HG02588 (cell line): ENCODE measurements at regions not wholly inside any gene's neighbourhood (a gene's known extent, or its start where the extent isn't known, plus 50 kb on each side); places are given as distances from the start of the nearest gene placed in this dataset.
"Not testable (repeated sequence)": the region's sequence is repeated elsewhere in the genome, so short reads cannot be mapped to it uniquely, and the experiment has no call there.

Source experiments
- ATAC-seq: cut with Tn5 transposase; IDR thresholded peaks from one replicate; pipeline ENCODE4 v1.9.1; 2021; ENCODE audit warnings: mild to moderate bottlenecking, moderate library complexity; ENCODE audit not compliant: unreplicated experiment

GRCh38 chr12:67068761-67069450 lies 200.3 kb upstream of the CAND1 start:
- ATAC-seq = peak; percentile 61

GRCh38 chr12:67069451-67070306 lies 199.5 kb upstream of the CAND1 start:
- ATAC-seq = peak; percentile 60

DNA sequence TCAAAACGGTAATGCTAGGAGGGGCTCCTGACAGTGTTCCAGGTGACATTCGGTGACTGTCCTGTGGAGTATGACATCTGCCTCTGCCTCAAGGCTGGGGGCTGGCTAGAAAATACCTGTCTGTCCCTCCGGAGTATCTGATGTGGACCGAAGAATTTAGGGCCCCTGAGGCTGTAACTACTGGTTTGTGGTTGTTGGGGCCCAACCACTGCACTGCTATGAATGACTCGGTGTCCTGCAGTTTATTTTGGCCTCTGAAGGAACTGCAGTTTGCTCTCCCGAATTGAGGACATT lies 198.9 kb upstream of the CAND1 start:
- no peak for ATAC-seq

DNA sequence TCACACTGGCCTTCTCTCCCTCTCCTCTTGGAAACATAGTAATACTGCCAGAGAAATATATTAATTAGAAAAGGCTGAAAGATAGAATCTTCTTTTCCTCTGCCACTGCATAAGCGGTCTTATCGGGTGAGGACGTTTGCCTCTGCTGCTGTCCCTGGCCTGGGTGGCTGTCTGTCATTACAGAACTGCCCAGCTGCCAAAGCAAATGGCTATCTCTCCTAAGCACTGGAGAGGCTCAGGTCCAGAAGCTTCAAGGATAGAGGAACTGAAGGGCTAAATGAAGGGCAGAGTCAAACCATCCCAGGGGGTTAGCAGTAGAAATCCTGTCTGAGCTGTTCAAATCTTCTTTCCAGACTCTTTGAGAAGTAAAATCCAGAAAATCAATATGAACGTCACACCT lies 198.6 kb upstream of the CAND1 start:
- no peak for ATAC-seq

DNA sequence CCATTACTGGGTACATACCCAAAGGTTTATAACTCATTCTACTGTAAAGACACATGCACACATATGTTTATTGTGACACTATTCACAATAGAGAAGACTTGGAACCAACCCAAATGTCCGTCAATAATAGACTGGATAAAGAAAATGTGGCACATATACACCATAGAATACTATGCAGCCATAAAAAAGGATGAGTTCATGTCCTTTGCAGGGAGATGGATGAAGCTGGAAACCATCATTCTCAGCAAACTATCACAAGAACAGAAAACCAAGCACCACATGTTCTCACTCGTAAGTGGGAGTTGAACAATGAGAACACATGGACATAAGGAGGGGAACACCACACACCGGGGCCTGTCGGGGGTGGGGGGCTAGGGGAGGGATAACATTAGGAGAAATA lies 196.9 kb upstream of the CAND1 start:
- ATAC-seq = not testable (repeated sequence)

- no peak for ATAC-seq
These were observed 195.8 kb upstream of the CAND1 start for GRCh38 chr12:67073336-67073735.

GRCh38 chr12:67074072-67074471 lies 195.1 kb upstream of the CAND1 start:
- ATAC-seq = no peak

- no peak for ATAC-seq
These were observed 191.5 kb upstream of the CAND1 start for GRCh38 chr12:67077617-67078016.

DNA sequence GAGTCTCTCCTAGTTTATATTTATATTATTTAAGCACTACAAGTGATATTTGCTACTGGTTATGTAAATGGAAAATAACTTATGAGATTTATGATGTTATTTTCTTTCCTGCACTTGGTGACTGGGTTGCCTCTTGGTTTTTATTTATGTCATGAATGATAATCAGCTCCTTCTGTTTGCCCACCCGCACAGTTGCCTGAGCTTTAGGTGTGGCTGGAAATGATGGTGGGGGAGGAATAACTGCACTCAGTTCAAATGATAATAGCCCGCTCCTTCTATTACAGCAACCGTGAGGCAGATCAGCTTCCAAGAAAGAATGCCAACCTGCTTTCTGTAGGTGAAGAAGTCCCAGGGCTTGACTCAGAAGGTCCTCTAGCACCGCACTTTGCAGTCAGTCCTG lies 190.2 kb upstream of the CAND1 start:
- ATAC-seq = no peak

DNA sequence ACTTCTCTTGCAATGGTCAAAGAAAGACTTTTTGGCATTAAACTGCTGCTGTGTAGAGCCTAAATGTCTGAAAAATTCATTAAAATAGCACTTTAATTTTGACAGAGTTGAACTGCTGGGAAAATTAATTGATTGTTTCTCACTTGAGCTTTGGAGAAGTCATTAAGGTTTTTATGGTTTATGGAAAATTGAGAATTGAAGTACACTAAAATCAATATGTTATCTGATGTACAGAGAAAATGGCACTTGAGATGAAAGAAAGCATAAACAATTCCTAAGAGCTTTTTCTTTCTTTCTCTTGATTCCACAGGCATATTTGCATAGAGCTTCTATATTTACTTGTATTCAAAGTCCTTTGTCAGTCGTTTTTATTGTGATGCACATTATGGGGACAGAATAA lies 188.5 kb upstream of the CAND1 start:
- ATAC-seq = no peak

DNA sequence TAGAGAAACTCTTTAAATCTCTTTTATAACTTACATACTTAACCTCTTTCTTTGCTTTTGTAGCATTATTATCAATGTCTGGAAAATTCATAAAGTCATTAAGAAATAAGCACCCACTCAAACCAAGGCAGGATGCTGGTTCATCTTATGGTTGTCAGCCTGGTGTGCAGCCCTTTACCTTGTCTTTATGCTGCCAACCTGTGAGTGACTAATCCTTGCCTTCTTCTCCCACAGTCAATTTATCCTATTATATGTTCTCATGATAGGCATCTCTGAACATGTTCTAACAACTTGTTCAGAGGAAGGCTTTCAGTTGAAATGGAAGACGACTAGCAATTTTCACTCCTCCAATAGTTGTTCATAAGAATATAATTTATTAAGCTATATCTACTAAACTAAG lies 186.9 kb upstream of the CAND1 start:
- ATAC-seq = no peak

- no peak for ATAC-seq
These were observed 183.5 kb upstream of the CAND1 start for GRCh38 chr12:67085699-67086098.

DNA sequence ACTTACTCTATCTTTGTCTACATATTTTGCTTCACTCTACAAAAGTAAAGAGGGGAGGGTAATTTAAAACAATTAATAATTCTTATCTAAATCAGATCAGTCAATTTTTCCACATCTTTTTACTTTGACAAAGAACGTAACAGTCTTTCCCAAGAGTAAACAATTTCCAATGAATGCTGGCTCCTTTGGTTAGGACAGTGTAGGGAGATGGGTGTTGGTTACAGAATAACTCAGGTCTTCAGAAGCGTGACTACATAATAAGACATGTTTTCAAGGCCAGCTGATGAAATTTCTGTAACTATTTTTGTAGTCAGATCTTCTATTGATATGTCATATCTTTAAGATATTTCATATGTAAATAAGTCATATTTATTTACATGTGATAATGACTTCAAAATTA lies 183.0 kb upstream of the CAND1 start:
- ATAC-seq = no peak

DNA sequence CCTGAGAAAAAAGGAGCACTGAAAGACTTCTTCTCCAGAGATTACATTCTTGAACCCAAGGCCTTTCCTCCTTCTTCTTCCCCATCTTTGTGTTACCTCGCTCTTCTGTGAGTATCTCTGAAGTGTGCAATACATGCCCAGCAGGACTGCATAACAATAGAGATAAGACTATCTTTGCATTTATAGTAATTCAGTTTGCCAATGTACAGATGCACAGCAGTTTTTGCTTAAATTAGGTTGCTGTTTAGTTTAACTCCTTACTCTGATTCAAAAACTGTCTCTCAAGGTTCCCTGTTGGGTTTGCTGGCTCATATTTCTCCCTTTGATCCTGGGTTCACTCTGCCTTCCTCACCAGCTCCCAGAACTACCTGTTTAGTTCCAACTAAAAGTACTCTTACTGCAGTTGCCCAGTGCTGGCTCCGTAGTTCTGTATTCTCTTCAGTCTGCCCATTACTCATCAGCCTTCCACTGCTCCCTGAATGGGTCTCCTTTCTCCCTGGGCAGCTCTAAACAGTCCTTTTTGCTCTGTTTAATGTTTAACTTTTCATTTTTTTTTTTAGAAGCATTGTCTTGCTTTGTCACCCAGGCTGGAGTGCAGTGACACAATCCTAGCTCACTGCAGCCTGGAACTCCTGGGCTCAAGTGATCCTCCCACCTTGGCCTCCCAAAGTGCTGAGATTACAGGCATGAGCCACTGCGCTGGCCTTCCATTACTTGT lies 180.6 kb upstream of the CAND1 start:
- ATAC-seq = no peak

- ATAC-seq = no peak
These were observed 178.0 kb upstream of the CAND1 start for GRCh38 chr12:67091204-67091603.

- ATAC-seq = no peak
These were observed 177.5 kb upstream of the CAND1 start for GRCh38 chr12:67091678-67092077.

- ATAC-seq = not testable (repeated sequence)
These were observed 176.2 kb upstream of the CAND1 start for GRCh38 chr12:67092934-67093333.

GRCh38 chr12:67096533-67097318 lies 172.4 kb upstream of the CAND1 start:
- no peak for ATAC-seq

- ATAC-seq = no peak
These were observed 169.3 kb upstream of the CAND1 start for GRCh38 chr12:67099858-67100257.

DNA sequence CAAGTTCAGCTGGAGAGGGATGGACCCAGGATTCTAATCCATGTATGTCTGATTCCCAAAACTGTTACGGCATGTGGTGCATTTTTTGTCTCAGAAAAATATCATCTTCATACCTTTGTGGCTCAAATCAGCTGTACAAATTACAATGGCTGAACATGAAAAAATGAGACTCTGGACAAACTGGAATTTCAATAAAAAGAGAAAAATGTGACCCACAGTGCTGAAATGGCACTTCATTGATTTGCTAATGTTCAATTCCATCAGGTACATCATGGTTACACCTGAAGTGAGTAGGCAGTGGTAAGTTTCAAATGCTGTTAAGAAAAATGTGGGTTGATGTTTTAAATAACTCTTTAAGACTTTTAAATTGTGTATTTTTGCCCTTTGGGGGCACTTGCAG lies 165.6 kb upstream of the CAND1 start:
- ATAC-seq = no peak

DNA sequence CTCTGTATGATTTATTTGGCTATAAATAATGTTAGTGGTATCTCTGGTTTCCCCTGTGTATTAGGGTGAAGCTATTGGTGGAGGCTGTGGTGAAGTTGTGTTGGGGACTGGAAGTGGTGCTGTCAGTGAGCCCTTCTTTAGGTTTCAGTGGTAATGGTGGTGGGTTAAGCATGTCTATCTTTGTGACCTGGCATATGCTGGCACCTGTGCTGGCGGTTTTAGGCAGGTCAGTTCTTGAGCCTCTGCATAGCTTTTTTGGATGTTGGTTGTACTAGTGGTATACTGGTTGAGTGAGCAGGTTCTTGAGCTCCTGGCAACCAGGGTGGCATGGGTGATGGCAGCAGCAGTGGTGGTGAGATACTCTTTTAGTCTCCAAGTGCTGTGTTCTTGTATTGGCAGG lies 161.9 kb upstream of the CAND1 start:
- no peak for ATAC-seq
